ENCODE measurements at regions not wholly inside any gene's neighbourhood (a gene's known extent, or its start where the extent isn't known, plus 50 kb on each side); places are given as distances from the start of the nearest gene placed in this dataset.

GRCh38 chr1:87190402-87190801, 138.3 kb upstream of the LMO4 start:
- TF ChIP-seq EZH2 (IDR thresholded peaks at IDR 0.05; ENCODE audit: borderline replicate concordance, low read length) (no peak), CTCF (IDR thresholded peaks at IDR 0.05; ENCODE audit: low read length) (no peak)

All from OCI-LY1 (cell line).